ENCODE measurements at regions not wholly inside any gene's neighbourhood (a gene's known extent, or its start where the extent isn't known, plus 50 kb on each side); places are given as distances from the start of the nearest gene placed in this dataset.

DNA sequence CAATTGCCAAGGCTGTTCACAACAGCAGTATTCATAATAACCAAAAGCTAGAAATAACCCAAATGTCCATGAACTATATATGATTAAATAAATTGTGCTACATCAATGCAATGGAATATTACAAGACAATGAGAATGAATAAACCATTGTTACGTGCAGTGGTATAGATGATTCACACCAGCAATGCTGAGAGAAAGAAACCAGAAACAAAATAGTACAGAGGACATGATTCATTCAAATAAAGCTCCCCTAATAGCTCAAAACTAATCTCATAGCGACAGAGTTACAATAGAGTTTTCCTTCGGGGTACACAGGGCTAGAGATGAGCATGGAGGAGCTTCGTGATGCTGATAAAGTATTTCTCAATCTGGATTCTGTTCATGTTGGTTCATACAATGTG is 148.1 kb upstream of the SPANXN1 start:
- H2AK5ac ChIP-seq (ENCODE audit: low read depth, low read length), result no peak overlapping the region
- no peak overlapping the region for H3K9ac ChIP-seq (ENCODE audit: low read depth, low read length)
- H3K27me3 ChIP-seq (ENCODE audit: control insufficient read depth, insufficient read depth, low read length), result no peaks in the 10 kb centered on the region
- no peak overlapping the region for H4K5ac ChIP-seq (ENCODE audit: low read depth, low read length)
- H4K20me1 ChIP-seq (ENCODE audit: insufficient read depth, low read length), result no peaks in the 10 kb centered on the region
- in situ Hi-C loops (cut with MboI; ENCODE audit: low sequenced_read_pairs), result no loop called here
- H3K18ac ChIP-seq (ENCODE audit: low read depth, low read length), result no peak overlapping the region
- no peak for ATAC-seq (ENCODE audit: low read depth)
- no peak overlapping the region for H3K27ac ChIP-seq (ENCODE audit: insufficient read depth, low read length)
- intact Hi-C loops (cut with micrococcal nuclease), result no loop called here
- no peak overlapping the region for H3K4me3 ChIP-seq (ENCODE audit: insufficient read depth, low read depth, low read length)
- no CpG with 5 or more reads among the region's 4 CpGs for WGBS, 2 experiments (ENCODE audit: extremely low coverage in 2 of 2, insufficient read length in 1 of 2)
- H3K9me3 ChIP-seq (ENCODE audit: control insufficient read depth, insufficient read depth, low read length), result no peaks in the 10 kb centered on the region
- CTCF ChIA-PET, result no interaction called here
- H3K23ac ChIP-seq (ENCODE audit: low read depth, low read length), result no peak overlapping the region
- dilution Hi-C loops (cut with HindIII; ENCODE audit: low sequenced_read_pairs, unreplicated experiment), result no loop called here
- no TSS peak for BruUV-seq (replicated peaks)
- POLR2A ChIA-PET (ENCODE audit: unreplicated experiment), result interaction anchor here (0.5 kb wide), 1 partner anchor 10 kb away, joined by 3 read pairs; no protein-coding TSS in a partner anchor
- DNase-seq, result no peak
- no peak overlapping the region for H3K56ac ChIP-seq (ENCODE audit: extremely low read depth, insufficient read depth, low read length)
- no peak overlapping the region for H4K91ac ChIP-seq (ENCODE audit: insufficient read depth, low read depth, low read length)
- H2AK9ac ChIP-seq (replicated peaks; ENCODE audit: low read depth, low read length, poor library complexity), result no peak overlapping the region
- H2BK120ac ChIP-seq (ENCODE audit: low read depth, low read length), result no peak overlapping the region
- H3K4ac ChIP-seq (ENCODE audit: low read depth, low read length), result no peak overlapping the region
- no peak overlapping the region for H3K14ac ChIP-seq (replicated peaks; ENCODE audit: low read depth, low read length)
- H2AFZ ChIP-seq (replicated peaks; ENCODE audit: low read length, poor library complexity), result no peak overlapping the region
- H3K36me3 ChIP-seq (ENCODE audit: control insufficient read depth, insufficient read depth, low read length), result no peaks in the 10 kb centered on the region
- H3K9me1 ChIP-seq (ENCODE audit: insufficient read depth, low read length), result no peaks in the 10 kb centered on the region
- no peaks in the 10 kb centered on the region for H3K79me1 ChIP-seq (ENCODE audit: low read depth in 1 of 2, low read length in 2 of 2)
- no peak overlapping the region for H2BK5ac ChIP-seq (ENCODE audit: low read depth, low read length, poor library complexity, severe bottlenecking)
- H4K8ac ChIP-seq (ENCODE audit: low read depth in 2 of 2, low read length in 2 of 2), result no peak overlapping the region
- no peak for TF ChIP-seq MAFK (IDR thresholded peaks at IDR 0.05; ENCODE audit: low read depth, low read length)
- TF ChIP-seq FOS (IDR thresholded peaks at IDR 0.05; ENCODE audit: low read depth, low read length), result no peak
- no peak for TF ChIP-seq SMC3 (IDR thresholded peaks at IDR 0.05; ENCODE audit: low read depth, low read length)
- TF ChIP-seq, protein P1, sequence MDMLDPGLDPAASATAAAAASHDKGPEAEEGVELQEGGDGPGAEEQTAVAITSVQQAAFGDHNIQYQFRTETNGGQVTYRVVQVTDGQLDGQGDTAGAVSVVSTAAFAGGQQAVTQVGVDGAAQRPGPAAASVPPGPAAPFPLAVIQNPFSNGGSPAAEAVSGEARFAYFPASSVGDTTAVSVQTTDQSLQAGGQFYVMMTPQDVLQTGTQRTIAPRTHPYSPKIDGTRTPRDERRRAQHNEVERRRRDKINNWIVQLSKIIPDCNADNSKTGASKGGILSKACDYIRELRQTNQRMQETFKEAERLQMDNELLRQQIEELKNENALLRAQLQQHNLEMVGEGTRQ (IDR thresholded peaks at IDR 0.05; ENCODE audit: low read depth, low read length), result no peak
- TF ChIP-seq CHD1 (IDR thresholded peaks at IDR 0.05; ENCODE audit: low read depth, low read length), result no peak
- no peak for TF ChIP-seq RAD21 (IDR thresholded peaks at IDR 0.05; ENCODE audit: low read length)
- no peaks in the 10 kb centered on the region for H3K4me1 ChIP-seq (ENCODE audit: control insufficient read depth, insufficient read depth, low read length)
- no peak overlapping the region for H3K4me2 ChIP-seq (ENCODE audit: low read depth, low read length)
- no peak overlapping the region for H2BK20ac ChIP-seq (ENCODE audit: low read depth, low read length)
- no peak overlapping the region for H2BK15ac ChIP-seq (ENCODE audit: low read depth, low read length)

Measured in IMR-90 (cell line).